Amniotic stem cell (primary cell): ENCODE measurements at regions not wholly inside any gene's neighbourhood (a gene's known extent, or its start where the extent isn't known, plus 50 kb on each side); places are given as distances from the start of the nearest gene placed in this dataset.
"Not testable (repeated sequence)": the region's sequence is repeated elsewhere in the genome, so short reads cannot be mapped to it uniquely, and the experiment has no call there.

Source experiments
- DNase-seq: peaks from one replicate; lab custom pipeline; 2025; lab: John Stamatoyannopoulos, UW

DNA sequence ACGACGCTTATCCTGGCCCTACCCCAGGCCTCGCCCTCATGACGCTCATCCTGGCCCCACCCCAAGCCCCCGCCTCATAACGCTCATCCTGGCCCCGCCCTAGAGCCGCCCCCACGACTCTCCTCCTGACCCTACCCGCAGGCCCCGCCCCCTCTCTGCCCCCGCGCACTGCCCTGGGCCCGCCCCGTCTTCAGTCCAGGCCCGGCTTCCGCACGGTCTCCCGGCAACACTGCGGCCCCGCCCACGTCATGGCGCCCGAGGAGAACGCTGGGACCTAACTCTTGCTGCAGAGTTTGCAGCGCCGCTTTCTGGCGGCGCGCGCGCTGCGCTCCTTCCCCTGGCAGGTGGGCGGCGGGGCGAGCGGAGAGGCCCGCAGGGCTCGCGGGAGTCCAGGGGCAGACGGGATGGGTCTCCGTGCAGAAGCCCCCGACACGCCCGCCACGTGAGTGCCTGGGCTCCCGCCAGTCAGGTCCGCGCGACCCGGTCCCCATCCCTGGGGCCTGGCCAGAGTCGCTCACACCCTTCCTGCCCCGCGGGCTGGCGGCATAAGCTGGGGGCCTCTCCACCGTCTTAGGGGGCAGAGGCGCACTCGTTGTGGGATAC, 52.5 kb upstream of the ROPN1B start:
- peak; percentile 89 for DNase-seq

DNA sequence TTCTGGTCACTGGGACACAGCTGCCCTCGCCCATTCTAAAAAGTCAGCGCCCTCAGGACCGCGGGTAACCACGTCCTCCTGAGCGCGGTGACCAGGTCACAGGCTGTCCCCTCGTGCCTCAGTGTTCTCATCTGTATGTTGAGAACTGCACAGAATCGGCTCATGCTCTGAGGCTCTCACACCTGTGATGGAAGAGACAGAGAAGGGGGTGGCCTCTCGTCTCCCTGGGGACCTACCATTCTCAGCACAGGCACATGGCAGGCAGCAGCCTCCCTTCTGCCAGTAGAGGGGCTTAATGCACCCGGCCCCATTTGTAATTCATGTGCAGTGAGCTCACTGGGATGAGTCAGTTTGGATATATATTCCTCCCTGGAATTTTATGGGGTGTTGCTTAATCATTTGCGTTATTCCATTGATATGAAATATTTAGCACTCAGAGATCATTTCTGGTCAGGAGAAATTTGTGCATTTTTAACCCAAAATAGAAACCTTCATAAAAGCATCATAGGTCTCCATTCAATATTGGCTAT, 51.9 kb upstream of the ROPN1B start:
- DNase-seq: not testable (repeated sequence)

DNA sequence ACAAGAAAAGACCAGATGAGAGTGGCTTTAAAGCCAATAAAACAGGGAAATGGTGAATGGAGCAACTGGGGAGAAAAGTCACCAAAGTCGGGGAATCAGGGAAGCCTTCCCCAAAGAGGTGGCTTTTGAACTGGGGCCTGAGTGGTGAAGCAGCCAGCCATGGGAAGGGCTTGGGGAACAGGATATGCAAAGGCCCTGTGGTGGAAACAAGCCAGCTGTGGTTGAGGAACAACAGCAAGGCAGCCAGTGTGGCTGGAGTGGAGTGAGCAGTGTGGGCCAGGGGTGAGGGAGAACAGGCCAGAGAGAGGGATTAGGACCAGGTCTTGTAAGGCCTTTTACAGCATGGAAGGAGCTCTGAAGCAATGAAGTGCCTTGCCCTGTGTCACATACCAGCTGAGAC, 51.0 kb upstream of the ROPN1B start:
- not testable (repeated sequence) for DNase-seq

DNA sequence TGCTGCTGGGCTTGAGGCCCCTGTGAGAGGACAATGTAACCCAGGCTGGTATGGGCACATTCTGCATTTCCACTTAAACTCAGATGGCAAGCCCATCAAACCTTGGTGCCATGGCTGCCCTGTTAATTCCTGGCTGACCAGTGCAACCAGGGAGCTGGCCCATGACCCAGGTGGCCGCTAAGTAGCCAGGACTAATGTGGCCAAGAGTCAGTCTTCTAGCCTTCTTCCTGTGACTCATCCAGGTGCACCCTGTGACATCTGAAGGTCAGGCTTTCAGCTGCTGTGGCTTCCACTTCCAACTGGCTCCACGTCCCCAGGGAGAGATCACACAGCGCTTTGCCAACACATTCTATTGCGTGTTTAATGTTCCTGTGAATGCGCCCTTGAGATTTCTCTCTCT, 50.5 kb upstream of the ROPN1B start:
- DNase-seq: not testable (repeated sequence)

DNA sequence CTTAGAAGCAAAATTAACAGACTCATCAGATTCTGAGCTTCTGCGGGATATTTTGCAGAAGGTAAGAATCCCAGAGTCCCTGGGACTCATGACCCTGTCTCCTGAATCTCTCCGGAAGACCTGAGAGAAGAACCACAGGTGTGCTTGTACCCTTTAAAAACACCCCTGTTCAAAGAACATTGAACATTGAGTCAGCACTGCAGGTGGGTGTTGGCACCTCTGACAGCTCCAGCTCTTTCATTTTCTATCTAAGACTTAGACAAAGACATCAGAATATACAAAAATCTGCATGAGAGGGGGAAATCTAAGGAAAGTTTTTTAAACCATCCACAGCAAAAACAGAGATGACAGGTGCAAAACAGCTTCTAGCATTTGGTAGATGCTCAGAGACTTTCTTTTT, 50.1 kb upstream of the ROPN1B start:
- DNase-seq: not testable (repeated sequence)
